Cardiac muscle cell (in vitro differentiated cells and primary cell): ENCODE measurements at regions not wholly inside any gene's neighbourhood (a gene's known extent, or its start where the extent isn't known, plus 50 kb on each side); places are given as distances from the start of the nearest gene placed in this dataset.
"Not testable (repeated sequence)": the region's sequence is repeated elsewhere in the genome, so short reads cannot be mapped to it uniquely, and the experiment has no call there.

ENCODE experiments used
- DNase-seq, 2 donors: peaks; one replicate each; pipeline versions ENCODE4 v3.0.0 to v3.0.0-alpha.2; 2010 to 2017; ENCODE audit warnings: low read depth in 1 of 2, low spot score in 1 of 2
- H3K27ac ChIP-seq: fragments of 200-600 bp; sonication (generic); 2 replicates; pipeline ENCODE4 v1.5.1; 2016
- H3K27me3 ChIP-seq: fragments of 200-600 bp; sonication (generic); 2 replicates; pipeline ENCODE4 v1.6.0; 2016; ENCODE audit warnings: control low read depth
- H3K36me3 ChIP-seq: fragments of 200-600 bp; sonication (generic); 2 replicates; pipeline ENCODE4 v1.5.1; 2016; ENCODE audit warnings: control low read depth
- H3K4me1 ChIP-seq: fragments of 200-600 bp; sonication (generic); 2 replicates; pipeline ENCODE4 v1.8.1; 2017; ENCODE audit warnings: low read depth, mild to moderate bottlenecking, mixed run types
- H3K4me3 ChIP-seq: fragments of 200-600 bp; sonication (generic); 2 replicates; pipeline ENCODE4 v1.5.1; 2016; ENCODE audit warnings: mild to moderate bottlenecking
- H3K9me3 ChIP-seq: fragments of 200-600 bp; sonication (generic); 2 replicates; pipeline ENCODE4 v1.5.1; 2017; ENCODE audit warnings: low read depth, mild to moderate bottlenecking, control low read depth
- CTCF ChIP-seq: IDR thresholded peaks from 2 replicates; pipeline ENCODE4 v1.5.1; 2012; ENCODE audit warnings: low read depth, mild to moderate bottlenecking, low read length

- no peak for TF ChIP-seq CTCF
- Histone ChIP-seq H3K27me3 (no peaks in the 10 kb centered on the region), H3K27ac (no peak overlapping the region), H3K4me1 (no peaks in the 10 kb centered on the region), H3K36me3 (no peaks in the 10 kb centered on the region), H3K4me3 (no peak overlapping the region), H3K9me3 (no peaks in the 10 kb centered on the region)
- DNase-seq, result no peak
These were observed 666.7 kb upstream of the CADM2 start for GRCh38 chr3:84292128-84292527.

GRCh38 chr3:84299329-84299728 is 659.5 kb upstream of the CADM2 start:
- TF ChIP-seq CTCF, result no peak
- H3K27me3 ChIP-seq, result no peaks in the 10 kb centered on the region
- H3K27ac ChIP-seq, result no peak overlapping the region
- no peaks in the 10 kb centered on the region for H3K9me3 ChIP-seq
- no peaks in the 10 kb centered on the region for H3K4me1 ChIP-seq
- no peak overlapping the region for H3K4me3 ChIP-seq
- no peak for DNase-seq
- no peaks in the 10 kb centered on the region for H3K36me3 ChIP-seq

GRCh38 chr3:84304214-84304613 is 654.6 kb upstream of the CADM2 start:
- TF ChIP-seq CTCF, result no peak
- Histone ChIP-seq H3K4me3 (no peak overlapping the region), H3K36me3 (no peaks in the 10 kb centered on the region), H3K27ac (no peak overlapping the region), H3K27me3 (no peaks in the 10 kb centered on the region), H3K4me1 (no peaks in the 10 kb centered on the region), H3K9me3 (no peaks in the 10 kb centered on the region)
- no peak for DNase-seq

- no peak overlapping the region for H3K4me3 ChIP-seq
- H3K9me3 ChIP-seq, result no peaks in the 10 kb centered on the region
- no peaks in the 10 kb centered on the region for H3K27me3 ChIP-seq
- no peak for TF ChIP-seq CTCF
- no peaks in the 10 kb centered on the region for H3K36me3 ChIP-seq
- DNase-seq, result no peak
- no peaks in the 10 kb centered on the region for H3K4me1 ChIP-seq
- H3K27ac ChIP-seq, result no peak overlapping the region
These were observed 651.5 kb upstream of the CADM2 start for GRCh38 chr3:84307339-84307738.

- no peak overlapping the region for H3K4me3 ChIP-seq
- H3K36me3 ChIP-seq, result no peaks in the 10 kb centered on the region
- no peaks in the 10 kb centered on the region for H3K9me3 ChIP-seq
- no peaks in the 10 kb centered on the region for H3K4me1 ChIP-seq
- no peak for DNase-seq
- TF ChIP-seq CTCF, result no peak
- no peak overlapping the region for H3K27ac ChIP-seq
- no peaks in the 10 kb centered on the region for H3K27me3 ChIP-seq
These were observed 650.4 kb upstream of the CADM2 start for GRCh38 chr3:84308379-84308778.

- Histone ChIP-seq H3K9me3 (no peaks in the 10 kb centered on the region), H3K4me3 (no peak overlapping the region), H3K4me1 (no peaks in the 10 kb centered on the region), H3K27ac (no peak overlapping the region), H3K36me3 (no peaks in the 10 kb centered on the region), H3K27me3 (no peaks in the 10 kb centered on the region)
- no peak for DNase-seq
- no peak for TF ChIP-seq CTCF
These were observed 640.4 kb upstream of the CADM2 start for GRCh38 chr3:84318273-84318809.

GRCh38 chr3:84365563-84366278 is 593.1 kb upstream of the CADM2 start:
- H3K27me3 ChIP-seq, H3K27ac ChIP-seq, H3K4me3 ChIP-seq, H3K36me3 ChIP-seq, DNase-seq, H3K9me3 ChIP-seq, H3K4me1 ChIP-seq: not testable (repeated sequence)
